A673 (cell line): ENCODE measurements at regions not wholly inside any gene's neighbourhood (a gene's known extent, or its start where the extent isn't known, plus 50 kb on each side); places are given as distances from the start of the nearest gene placed in this dataset.

ENCODE experiments used
- BruUV-seq: library from RNA; stranded (reverse); fragments of 400-500 nt; replicated peaks from 2 replicates; lab custom pipeline; 2021; lab: Mats Ljungman, UMichigan
- CTCF ChIA-PET: fragments of 300-600 bp; sonication (Branson Sonifier 250); formaldehyde crosslinking; loops from one replicate; lab custom pipeline; 2022; ENCODE audit warnings: antibody characterized with exemption; lab: Charles Lee
- POLR2A ChIA-PET: fragments of 300-600 bp; sonication (Branson Sonifier 250); formaldehyde crosslinking; loops from one replicate; lab custom pipeline; 2022; ENCODE audit warnings: antibody characterized with exemption; ENCODE audit not compliant: low non-redundant PET; lab: Charles Lee
- DNase-seq: peaks from one replicate; pipeline ENCODE4 v3.0.0-alpha.2; 2015; ENCODE audit warnings: low spot score
- H3K27ac ChIP-seq: fragments of 200-600 bp; sonication (generic); 2 replicates; pipeline ENCODE4 v1.5.1; 2016; ENCODE audit warnings: mixed run types, low read depth, mild to moderate bottlenecking, mixed read lengths, antibody characterized with exemption, low read length; ENCODE audit not compliant: poor library complexity, severe bottlenecking
- H3K27me3 ChIP-seq: fragments of 200-600 bp; sonication (generic); replicated peaks from 2 replicates; pipeline ENCODE4 v1.6.1; 2017; ENCODE audit warnings: mixed run types, low read depth, mild to moderate bottlenecking, mixed read lengths, antibody characterized with exemption, low read length; ENCODE audit not compliant: insufficient read depth, poor library complexity
- H3K36me3 ChIP-seq: fragments of 200-600 bp; sonication (generic); 2 replicates; pipeline ENCODE4 v1.6.1; 2016; ENCODE audit warnings: mixed run types, mild to moderate bottlenecking, mixed read lengths, antibody characterized with exemption, low read length; ENCODE audit not compliant: insufficient read depth, poor library complexity, severe bottlenecking
- H3K4me1 ChIP-seq: fragments of 200-600 bp; sonication (generic); 2 replicates; pipeline ENCODE4 v1.6.1; 2017; ENCODE audit warnings: mixed run types, mild to moderate bottlenecking, mixed read lengths, antibody characterized with exemption, low read length; ENCODE audit not compliant: insufficient read depth, poor library complexity, severe bottlenecking
- H3K4me3 ChIP-seq: fragments of 200-600 bp; sonication (generic); 2 replicates; pipeline ENCODE4 v1.5.1; 2016; ENCODE audit warnings: low read depth, mixed run types, mild to moderate bottlenecking, mixed read lengths, low read length; ENCODE audit not compliant: poor library complexity, severe bottlenecking
- H3K9me3 ChIP-seq: fragments of 200-600 bp; sonication (generic); 2 replicates; pipeline ENCODE4 v1.6.1; 2016; ENCODE audit warnings: mixed run types, low read depth, mild to moderate bottlenecking, mixed read lengths, antibody characterized with exemption, low read length; ENCODE audit not compliant: poor library complexity, severe bottlenecking
- CTCF ChIP-seq: fragments of 300-800, 200-600 bp; sonication (generic); conservative IDR thresholded peaks from 2 replicates; pipeline ENCODE4 v1.5.1; 2017; ENCODE audit warnings: low read depth, mild to moderate bottlenecking, antibody characterized with exemption, low read length, moderate library complexity, mixed read lengths
- EZH2 ChIP-seq: fragments of 200-600 bp; sonication (generic); IDR thresholded peaks from 2 replicates; pipeline ENCODE4 v1.6.1; 2017; ENCODE audit warnings: borderline replicate concordance, low read depth, mild to moderate bottlenecking, mixed read lengths, antibody characterized with exemption, low read length; ENCODE audit not compliant: poor library complexity, severe bottlenecking
- intact Hi-C: fragments of 100-400 bp; cut with micrococcal nuclease; formaldehyde crosslinking; loops from one replicate; pipeline ENCODE4 v1.10.0; 2022; ENCODE audit not compliant: unreplicated experiment

- no TSS peak for BruUV-seq
- no peak overlapping the region for H3K4me3 ChIP-seq
- CTCF ChIA-PET: no interaction called here
- H3K36me3 ChIP-seq: no peaks in the 10 kb centered on the region
- intact Hi-C loops: no loop called here
- H3K27me3 ChIP-seq: no peaks in the 10 kb centered on the region
- TF ChIP-seq EZH2: no peak
- TF ChIP-seq CTCF: no peak
- no peaks in the 10 kb centered on the region for H3K4me1 ChIP-seq
- H3K27ac ChIP-seq: no peak overlapping the region
- POLR2A ChIA-PET: no interaction called here
- DNase-seq: no peak
- H3K9me3 ChIP-seq: no peaks in the 10 kb centered on the region
Observed at GRCh38 chr3:44146073-44146472, 95.6 kb upstream of the TOPAZ1 start.

GRCh38 chr3:44159696-44160300, 81.9 kb upstream of the TOPAZ1 start:
- Histone ChIP-seq H3K4me1 (no peaks in the 10 kb centered on the region), H3K9me3 (no peaks in the 10 kb centered on the region), H3K27ac (no peak overlapping the region), H3K27me3 (peaks cover 2% of the 10 kb centered on the region), H3K4me3 (no peak overlapping the region), H3K36me3 (no peaks in the 10 kb centered on the region)
- TF ChIP-seq EZH2: no peak
- no peak for TF ChIP-seq CTCF
- no TSS peak for BruUV-seq
- intact Hi-C loops: no loop called here
- DNase-seq: no peak
- POLR2A ChIA-PET: no interaction called here
- CTCF ChIA-PET: no interaction called here

GRCh38 chr3:44160818-44161217, 80.9 kb upstream of the TOPAZ1 start:
- ChIA-PET CTCF (no interaction called here), POLR2A (no interaction called here)
- no peak for DNase-seq
- Histone ChIP-seq H3K4me1 (no peaks in the 10 kb centered on the region), H3K27ac (no peak overlapping the region), H3K27me3 (no peaks in the 10 kb centered on the region), H3K9me3 (no peaks in the 10 kb centered on the region), H3K4me3 (no peak overlapping the region), H3K36me3 (no peaks in the 10 kb centered on the region)
- no TSS peak for BruUV-seq
- TF ChIP-seq EZH2 (no peak), CTCF (no peak)
- intact Hi-C loops: no loop called here
